MM.1S (cell line): ENCODE measurements at regions not wholly inside any gene's neighbourhood (a gene's known extent, or its start where the extent isn't known, plus 50 kb on each side); places are given as distances from the start of the nearest gene placed in this dataset.

Experiments
- EZH2 ChIP-seq: fragments of 300-600 bp; sonication (generic); optimal IDR thresholded peaks from 2 replicates; pipeline ENCODE3; 2017; ENCODE audit warnings: low read depth, mild to moderate bottlenecking, antibody characterized with exemption, low read length, mixed read lengths
- TF ChIP-seq, protein P1 (sequence below): fragments of 300-600 bp; sonication (generic); IDR thresholded peaks from 2 replicates; pipeline ENCODE4 v1.5.1; 2016; ENCODE audit warnings: antibody characterized with exemption, low read length, mixed read lengths

DNA sequence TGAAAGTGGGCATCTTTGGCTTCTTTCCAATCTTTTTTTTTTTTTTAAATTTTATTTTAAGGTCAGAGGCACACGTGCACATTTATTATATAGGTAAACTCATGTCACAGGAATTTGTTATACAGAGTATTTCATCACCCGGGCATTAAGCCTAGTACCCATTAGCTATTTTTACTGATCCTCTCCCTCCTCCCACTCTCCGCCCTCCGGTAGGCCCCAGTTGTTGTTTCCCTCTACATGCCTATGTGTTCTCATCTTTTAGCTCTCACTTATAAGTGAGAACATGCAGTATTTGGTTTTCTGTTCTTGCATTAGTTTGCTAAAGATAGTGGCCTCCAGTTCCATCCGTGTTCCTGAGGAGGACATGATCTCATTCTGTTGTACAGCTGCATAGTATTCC lies 108.5 kb downstream of the CYB561 start:
- TF ChIP-seq, protein P1, sequence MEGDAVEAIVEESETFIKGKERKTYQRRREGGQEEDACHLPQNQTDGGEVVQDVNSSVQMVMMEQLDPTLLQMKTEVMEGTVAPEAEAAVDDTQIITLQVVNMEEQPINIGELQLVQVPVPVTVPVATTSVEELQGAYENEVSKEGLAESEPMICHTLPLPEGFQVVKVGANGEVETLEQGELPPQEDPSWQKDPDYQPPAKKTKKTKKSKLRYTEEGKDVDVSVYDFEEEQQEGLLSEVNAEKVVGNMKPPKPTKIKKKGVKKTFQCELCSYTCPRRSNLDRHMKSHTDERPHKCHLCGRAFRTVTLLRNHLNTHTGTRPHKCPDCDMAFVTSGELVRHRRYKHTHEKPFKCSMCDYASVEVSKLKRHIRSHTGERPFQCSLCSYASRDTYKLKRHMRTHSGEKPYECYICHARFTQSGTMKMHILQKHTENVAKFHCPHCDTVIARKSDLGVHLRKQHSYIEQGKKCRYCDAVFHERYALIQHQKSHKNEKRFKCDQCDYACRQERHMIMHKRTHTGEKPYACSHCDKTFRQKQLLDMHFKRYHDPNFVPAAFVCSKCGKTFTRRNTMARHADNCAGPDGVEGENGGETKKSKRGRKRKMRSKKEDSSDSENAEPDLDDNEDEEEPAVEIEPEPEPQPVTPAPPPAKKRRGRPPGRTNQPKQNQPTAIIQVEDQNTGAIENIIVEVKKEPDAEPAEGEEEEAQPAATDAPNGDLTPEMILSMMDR, result no peak
- TF ChIP-seq EZH2, result no peak
